Germinal center (tissue), 1 donor: ENCODE measurements at regions not wholly inside any gene's neighbourhood (a gene's known extent, or its start where the extent isn't known, plus 50 kb on each side); places are given as distances from the start of the nearest gene placed in this dataset.

Experiments
- DNase-seq: peaks from one replicate; pipeline ENCODE4 v3.0.0; 2012; ENCODE audit warnings: mixed read lengths, low spot score

- no peak for DNase-seq
Observed at GRCh38 chr4:63632858-63633257, 776.4 kb downstream of the TECRL start.

- no peak for DNase-seq
Observed at GRCh38 chr4:63620271-63620670, 789.0 kb downstream of the TECRL start.

DNA sequence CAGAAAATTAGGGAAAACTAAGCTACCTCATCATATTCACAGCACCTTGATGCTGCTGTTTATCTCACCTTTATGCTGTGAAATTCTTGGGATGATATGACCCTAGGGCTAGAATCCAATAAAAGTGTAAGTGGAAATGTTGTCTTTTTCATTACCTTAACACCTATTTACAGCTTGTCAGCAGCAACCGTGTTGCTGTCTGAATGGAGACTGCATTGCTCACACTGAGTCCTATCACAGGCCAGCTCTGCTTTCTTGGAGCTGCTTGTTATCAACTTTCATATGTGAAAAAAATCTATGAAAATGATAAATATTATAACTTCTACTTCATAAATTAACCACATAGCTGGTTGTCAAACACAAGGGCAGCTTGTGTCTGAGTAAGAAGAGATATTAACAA, 789.5 kb downstream of the TECRL start:
- no peak for DNase-seq

GRCh38 chr4:63618883-63619718, 790.1 kb downstream of the TECRL start:
- DNase-seq: no peak

DNA sequence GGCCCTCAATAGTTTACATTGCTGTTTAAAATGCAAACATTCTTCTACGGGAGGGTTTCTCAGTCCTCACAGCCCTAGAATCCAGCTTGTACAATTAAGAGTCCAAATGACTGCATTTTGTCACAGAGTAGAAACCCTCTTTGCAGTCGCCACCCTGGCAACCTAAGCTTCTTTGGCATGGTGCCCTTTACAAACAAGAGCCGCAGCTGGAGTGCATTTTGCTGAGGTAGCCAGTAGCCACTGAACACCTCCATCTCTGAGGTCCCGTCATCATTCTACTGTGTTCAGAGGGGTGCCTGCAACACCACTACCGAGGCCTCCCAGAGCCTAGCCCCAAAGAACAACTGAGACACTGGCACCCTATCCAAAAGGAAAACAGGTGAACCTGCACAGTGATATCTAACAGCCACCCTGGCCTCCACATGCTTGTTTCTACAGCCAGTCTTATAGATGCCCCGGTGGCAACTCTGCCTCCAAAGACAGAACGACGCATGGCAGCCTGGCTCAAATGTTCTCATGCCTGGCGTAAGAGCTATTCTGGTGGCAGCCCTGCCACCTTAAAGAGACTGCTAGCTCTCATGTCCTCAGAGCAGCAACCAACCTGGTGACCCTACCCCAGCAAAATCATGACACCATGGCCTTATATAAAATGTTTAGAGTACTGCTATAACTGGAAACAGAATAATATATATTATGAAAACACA, 801.9 kb downstream of the TECRL start:
- no peak for DNase-seq

DNA sequence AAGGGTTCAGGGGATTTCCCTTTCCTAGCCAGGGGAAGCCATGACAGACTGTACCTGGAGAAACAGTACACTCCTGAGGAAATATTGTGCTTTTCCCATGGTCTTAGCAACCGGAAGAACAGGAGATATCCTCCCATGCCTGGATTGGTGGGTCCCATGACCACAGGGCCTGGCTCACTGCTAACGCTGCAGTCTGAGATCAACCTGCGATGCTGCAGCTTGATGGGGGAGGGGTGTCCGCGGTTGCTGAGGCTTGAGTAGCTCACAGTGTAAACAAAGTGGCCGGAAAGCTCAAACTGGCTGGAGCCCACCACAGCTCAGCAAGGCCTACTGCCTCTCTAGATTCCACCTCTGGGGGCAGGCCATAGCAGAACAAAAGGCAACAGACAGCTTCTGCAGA, 819.5 kb downstream of the TECRL start:
- DNase-seq: no peak

- DNase-seq: no peak
Observed at GRCh38 chr4:63583561-63583960, 825.7 kb downstream of the TECRL start.

DNA sequence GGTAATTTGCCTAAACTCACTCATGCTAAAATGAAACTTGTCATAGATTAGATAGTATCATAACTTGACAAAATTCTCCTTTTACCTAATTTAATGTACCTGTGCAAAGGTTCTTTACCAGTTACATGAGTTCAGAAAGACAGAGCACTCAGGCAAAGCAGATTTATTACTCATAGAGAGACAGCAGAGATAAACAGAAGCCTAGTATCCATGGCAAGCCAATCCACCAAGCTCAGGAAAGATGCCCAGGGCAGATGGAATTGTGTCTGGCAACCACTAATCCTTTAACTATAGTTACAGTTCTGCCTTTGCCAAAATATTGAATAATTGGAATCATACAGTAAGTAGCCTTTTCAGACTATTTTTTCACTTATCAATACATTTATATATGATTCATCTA, 826.2 kb downstream of the TECRL start:
- no peak for DNase-seq

DNA sequence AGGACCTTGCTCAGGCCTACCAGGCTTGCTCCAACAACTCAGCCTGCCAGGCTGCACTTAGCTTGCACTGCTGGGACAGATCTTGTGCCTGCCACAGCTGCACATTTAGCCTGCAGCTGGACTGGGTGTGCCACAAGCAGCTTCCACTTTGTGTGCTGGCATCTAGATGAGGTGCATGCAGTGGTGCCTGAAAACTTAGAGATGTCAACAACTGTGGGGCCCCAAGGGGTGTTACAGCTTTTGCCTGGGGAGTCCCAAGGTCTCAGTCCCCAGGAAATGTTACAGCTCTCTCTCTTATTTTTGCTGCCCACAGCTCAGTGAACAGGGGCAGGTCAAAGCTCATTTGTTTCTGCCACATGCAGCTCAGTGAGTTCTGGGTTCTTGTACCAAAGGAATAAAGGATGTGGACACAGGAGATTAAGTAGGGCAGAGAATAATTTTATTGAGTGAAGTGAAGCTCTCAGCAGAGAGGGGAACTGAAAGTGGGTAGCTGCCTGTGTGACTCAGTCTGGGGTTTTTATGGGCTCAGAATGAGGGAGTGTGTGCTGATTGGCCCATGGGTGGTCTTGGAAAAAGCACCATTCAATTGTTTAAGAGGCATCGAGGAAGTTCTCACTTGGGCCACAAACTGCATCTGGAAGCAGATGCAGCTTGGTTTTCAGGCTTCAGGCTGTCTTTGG, 828.3 kb downstream of the TECRL start:
- DNase-seq: no peak

DNA sequence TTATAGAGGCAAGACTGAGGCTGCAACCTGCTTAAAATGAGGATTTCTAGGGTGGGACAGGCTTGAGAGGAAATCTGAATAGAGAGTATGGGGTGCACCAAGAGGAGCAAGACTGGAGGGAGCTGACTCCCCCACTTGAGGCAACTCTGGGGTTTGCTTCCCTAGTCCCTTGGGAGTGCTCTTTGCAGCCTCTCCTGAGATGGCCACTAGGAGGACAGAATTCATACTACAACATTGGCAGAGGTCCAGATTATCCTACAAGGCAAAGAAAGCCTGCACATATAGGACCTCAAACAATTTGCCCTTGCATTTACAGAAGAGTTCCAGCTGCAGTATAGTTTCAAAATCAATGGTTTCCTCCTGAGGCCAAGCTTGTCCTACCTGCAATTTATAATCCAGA, 830.9 kb downstream of the TECRL start:
- no peak for DNase-seq

- no peak for DNase-seq
Observed at GRCh38 chr4:63566658-63567057, 842.6 kb downstream of the TECRL start.

DNA sequence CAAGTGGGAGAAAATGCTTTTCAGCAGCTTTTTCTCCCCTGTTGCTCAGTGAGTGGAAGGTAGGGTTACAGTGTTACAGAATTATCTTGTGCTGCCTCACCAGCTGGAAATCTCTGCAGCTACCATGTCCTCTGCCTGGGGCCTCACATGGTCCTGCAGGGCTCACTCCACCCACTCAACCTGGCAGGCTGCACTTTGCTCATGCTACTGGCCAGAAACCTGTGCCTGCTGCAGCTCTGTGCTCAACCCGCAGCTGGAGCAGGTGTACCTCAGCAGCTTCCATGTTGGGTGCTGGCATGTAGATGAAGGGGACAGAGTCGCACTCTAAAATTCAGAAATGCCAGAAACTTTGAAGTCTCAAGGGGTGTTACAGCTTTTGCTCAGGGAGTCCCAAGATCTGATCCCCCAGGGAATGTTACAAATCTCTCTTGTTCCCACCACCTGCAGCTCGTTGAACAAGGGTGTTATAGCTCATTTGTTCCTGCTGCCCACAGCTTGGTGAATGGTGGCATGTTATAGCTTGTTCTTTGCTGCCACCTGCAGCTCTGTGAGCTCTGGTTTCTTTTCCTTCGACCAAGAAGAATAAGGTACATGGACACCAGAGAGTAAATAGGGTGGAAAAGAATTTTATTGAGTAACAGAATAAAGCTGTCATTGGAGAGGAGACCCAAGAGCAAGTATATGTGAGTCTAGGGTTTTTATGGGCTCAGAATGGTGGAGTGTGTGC, 845.8 kb downstream of the TECRL start:
- DNase-seq: no peak

- DNase-seq: no peak
Observed at GRCh38 chr4:63558709-63559108, 850.5 kb downstream of the TECRL start.

DNA sequence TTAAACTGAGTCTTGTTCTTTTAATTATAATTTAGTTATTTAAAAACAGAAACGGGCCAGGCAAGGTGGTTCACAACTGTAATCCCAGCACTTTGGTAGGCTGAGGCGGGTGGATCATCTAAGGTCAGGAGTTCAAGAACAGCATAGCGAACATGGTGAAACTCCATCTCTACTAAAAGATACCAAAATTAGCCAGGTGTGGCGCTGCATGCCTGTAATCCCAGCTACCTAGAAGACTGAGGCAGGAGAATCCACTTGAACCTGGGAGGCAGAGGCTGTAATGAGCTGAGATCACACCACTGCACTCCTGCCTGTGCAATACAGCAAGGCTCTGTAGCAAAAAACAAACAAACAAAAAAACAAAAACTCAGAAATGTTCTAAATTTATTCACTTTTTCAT, 852.9 kb downstream of the TECRL start:
- no peak for DNase-seq

DNA sequence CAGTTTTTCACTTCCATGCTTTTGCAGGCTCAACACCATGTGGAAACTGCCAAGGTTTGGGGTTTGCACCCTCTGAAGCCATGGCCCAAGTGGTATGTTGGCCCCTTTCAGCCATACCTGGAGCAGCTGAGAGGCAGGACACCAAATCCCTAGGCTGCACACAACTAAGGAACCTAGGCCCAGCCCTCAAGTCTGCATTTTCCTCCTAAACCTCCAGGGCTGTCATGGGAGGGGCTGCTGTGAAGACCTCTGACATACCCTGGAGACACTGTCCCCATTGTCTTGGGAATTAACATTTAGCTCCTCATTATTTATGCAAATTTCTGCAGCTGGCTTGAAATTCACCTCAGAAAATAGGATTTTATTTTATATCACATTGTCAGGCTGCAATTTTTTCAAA, 856.1 kb downstream of the TECRL start:
- no peak for DNase-seq

DNA sequence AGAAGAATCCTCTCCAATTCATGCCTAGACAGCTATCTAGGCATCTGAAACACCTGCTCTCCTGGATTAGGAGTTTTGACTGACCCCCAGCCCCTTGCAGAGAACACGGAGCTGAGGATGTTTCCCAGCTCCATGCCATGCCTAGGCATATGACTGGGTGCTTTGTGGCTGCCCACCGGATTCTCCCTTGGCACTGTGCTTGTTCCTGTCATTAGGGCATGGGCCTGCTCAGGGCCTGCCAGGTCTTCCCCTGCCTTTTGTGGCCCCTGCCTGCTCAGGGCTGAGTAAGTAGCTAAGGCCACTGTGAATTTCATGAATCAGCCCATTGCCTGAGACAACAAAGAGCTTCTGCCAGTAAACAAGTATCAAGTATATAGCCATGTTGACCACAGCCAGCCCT, 867.4 kb downstream of the TECRL start:
- DNase-seq: no peak

DNA sequence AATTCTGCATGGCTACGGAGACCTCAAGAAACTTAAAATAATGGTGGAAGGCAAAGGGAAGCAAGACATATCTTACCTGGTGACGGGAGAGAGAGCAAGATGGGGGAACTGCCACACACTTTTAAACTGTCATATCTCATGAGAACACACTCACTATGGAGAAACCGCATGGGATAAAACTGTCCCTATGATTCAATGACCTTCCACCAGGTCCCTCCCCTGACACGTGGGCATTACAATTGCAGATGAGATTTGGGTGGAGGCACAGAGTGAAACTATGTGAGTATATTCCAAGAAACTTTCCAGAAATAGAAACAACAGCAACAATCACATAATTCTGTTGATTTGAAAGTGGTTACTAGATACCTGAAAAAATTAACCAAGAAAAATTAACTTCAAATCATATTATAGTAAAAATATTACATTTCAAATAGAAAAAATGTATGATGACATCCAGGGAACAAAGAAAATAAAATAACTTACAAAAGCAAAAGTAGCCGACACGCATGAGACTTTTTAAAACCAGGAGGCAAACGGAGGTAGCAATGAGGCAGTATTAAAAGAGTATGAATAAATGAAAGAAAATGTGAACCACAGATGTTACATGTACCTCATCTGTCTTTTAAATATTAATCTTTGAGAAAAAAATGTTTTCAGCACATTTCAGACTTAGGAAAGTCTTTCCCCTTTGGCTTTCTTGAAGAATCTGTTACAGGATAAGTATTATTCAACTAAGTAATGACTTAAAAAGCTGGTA, 879.5 kb downstream of the TECRL start:
- no peak for DNase-seq

- DNase-seq: no peak
Observed at GRCh38 chr4:63528256-63528991, 880.8 kb downstream of the TECRL start.

DNA sequence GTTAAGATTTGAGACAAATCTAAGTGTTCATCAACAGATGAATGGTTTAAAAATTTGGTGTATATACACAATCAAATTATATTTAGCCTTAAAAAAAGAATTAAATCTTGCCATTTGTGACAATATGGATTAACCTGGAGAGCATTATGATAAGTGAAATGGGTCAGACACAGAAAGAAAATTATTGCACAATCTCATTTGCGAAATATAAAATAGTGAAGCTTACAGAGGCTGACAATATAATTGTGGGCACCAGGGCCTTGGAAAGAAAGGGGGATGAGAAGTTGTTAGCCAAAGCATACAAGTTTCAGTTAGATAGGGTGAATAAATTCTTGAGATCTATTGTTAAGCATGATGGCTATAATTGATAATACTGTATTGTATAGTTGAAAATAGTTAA, 883.0 kb downstream of the TECRL start:
- no peak for DNase-seq

- DNase-seq: no peak
Observed at GRCh38 chr4:63524764-63525163, 884.5 kb downstream of the TECRL start.
